ENCODE measurements at regions not wholly inside any gene's neighbourhood (a gene's known extent, or its start where the extent isn't known, plus 50 kb on each side); places are given as distances from the start of the nearest gene placed in this dataset.
"Not testable (repeated sequence)": the region's sequence is repeated elsewhere in the genome, so short reads cannot be mapped to it uniquely, and the experiment has no call there.

- TF ChIP-seq, protein P1, sequence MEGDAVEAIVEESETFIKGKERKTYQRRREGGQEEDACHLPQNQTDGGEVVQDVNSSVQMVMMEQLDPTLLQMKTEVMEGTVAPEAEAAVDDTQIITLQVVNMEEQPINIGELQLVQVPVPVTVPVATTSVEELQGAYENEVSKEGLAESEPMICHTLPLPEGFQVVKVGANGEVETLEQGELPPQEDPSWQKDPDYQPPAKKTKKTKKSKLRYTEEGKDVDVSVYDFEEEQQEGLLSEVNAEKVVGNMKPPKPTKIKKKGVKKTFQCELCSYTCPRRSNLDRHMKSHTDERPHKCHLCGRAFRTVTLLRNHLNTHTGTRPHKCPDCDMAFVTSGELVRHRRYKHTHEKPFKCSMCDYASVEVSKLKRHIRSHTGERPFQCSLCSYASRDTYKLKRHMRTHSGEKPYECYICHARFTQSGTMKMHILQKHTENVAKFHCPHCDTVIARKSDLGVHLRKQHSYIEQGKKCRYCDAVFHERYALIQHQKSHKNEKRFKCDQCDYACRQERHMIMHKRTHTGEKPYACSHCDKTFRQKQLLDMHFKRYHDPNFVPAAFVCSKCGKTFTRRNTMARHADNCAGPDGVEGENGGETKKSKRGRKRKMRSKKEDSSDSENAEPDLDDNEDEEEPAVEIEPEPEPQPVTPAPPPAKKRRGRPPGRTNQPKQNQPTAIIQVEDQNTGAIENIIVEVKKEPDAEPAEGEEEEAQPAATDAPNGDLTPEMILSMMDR (IDR thresholded peaks at IDR 0.05; ENCODE audit: unreplicated experiment): no peak
- Mint-ChIP-seq H3K4me1 (ENCODE audit: unreplicated experiment) (no peaks in the 10 kb centered on the region), H3K9me3 (ENCODE audit: unreplicated experiment) (no peaks in the 10 kb centered on the region), H3K27me3 (ENCODE audit: unreplicated experiment) (no peaks in the 10 kb centered on the region), H3K4me3 (ENCODE audit: unreplicated experiment) (no peak overlapping the region), H3K36me3 (ENCODE audit: low read depth, unreplicated experiment) (no peaks in the 10 kb centered on the region), H3K27ac (ENCODE audit: unreplicated experiment) (no peak overlapping the region)
- no peak for DNase-seq (ENCODE audit: low spot score)
Observed at GRCh38 chr7:94803821-94804220, 103.6 kb upstream of the PPP1R9A start.

DNA sequence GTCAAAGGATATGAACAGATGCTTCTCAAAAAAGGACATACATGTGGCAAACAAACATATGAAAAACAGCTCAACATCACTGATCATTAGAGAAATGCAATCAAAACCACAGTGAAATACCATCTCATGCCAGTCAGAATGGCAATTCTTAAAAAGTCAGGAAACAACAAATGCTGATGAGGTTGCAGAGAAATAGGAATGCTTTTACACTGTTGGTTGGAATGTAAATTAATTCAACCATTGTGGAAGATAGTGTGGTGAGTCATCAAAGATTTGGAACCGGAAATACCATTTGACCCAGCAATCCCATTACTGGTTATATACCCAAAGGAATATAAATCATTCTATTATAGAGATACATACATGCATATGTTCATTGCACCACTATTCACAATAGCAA is 98.7 kb upstream of the PPP1R9A start:
- DNase-seq (ENCODE audit: low spot score); H3K4me3 Mint-ChIP-seq (ENCODE audit: unreplicated experiment); H3K27me3 Mint-ChIP-seq (ENCODE audit: unreplicated experiment); H3K4me1 Mint-ChIP-seq (ENCODE audit: unreplicated experiment); H3K36me3 Mint-ChIP-seq (ENCODE audit: low read depth, unreplicated experiment); H3K9me3 Mint-ChIP-seq (ENCODE audit: unreplicated experiment); H3K27ac Mint-ChIP-seq (ENCODE audit: unreplicated experiment): not testable (repeated sequence)

DNA sequence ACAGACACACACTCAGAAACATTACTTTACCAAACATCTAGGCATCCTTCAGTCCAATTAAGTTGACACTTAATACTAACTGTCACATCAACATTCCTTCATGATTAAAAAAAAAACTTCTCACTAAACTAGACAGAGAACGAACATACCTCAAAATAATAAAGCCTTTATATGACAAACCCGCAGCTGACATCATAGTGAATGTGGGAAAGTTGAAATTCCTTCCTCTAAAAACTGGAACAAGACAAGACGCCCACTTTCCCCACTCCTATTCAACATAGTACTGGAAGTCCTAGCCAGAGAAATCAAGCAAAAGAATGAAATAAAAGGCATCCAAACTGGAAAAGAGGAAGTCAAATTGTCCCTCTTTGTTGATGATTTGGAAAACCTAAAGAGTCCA is 96.9 kb upstream of the PPP1R9A start:
- H3K4me3 Mint-ChIP-seq (ENCODE audit: unreplicated experiment): no peak overlapping the region
- no peaks in the 10 kb centered on the region for H3K4me1 Mint-ChIP-seq (ENCODE audit: unreplicated experiment)
- H3K27ac Mint-ChIP-seq (ENCODE audit: unreplicated experiment): no peak overlapping the region
- H3K9me3 Mint-ChIP-seq (ENCODE audit: unreplicated experiment): no peaks in the 10 kb centered on the region
- no peaks in the 10 kb centered on the region for H3K36me3 Mint-ChIP-seq (ENCODE audit: low read depth, unreplicated experiment)
- DNase-seq (ENCODE audit: low spot score): no peak
- H3K27me3 Mint-ChIP-seq (ENCODE audit: unreplicated experiment): no peaks in the 10 kb centered on the region
- TF ChIP-seq, protein P1 (IDR thresholded peaks at IDR 0.05; ENCODE audit: unreplicated experiment): no peak

GRCh38 chr7:94813917-94814316 is 93.5 kb upstream of the PPP1R9A start:
- no peak for DNase-seq (ENCODE audit: low spot score)
- no peaks in the 10 kb centered on the region for H3K9me3 Mint-ChIP-seq (ENCODE audit: unreplicated experiment)
- H3K4me3 Mint-ChIP-seq (ENCODE audit: unreplicated experiment): no peak overlapping the region
- no peaks in the 10 kb centered on the region for H3K36me3 Mint-ChIP-seq (ENCODE audit: low read depth, unreplicated experiment)
- no peaks in the 10 kb centered on the region for H3K4me1 Mint-ChIP-seq (ENCODE audit: unreplicated experiment)
- TF ChIP-seq, protein P1 (IDR thresholded peaks at IDR 0.05; ENCODE audit: unreplicated experiment): no peak
- no peak overlapping the region for H3K27ac Mint-ChIP-seq (ENCODE audit: unreplicated experiment)
- no peaks in the 10 kb centered on the region for H3K27me3 Mint-ChIP-seq (ENCODE audit: unreplicated experiment)

DNA sequence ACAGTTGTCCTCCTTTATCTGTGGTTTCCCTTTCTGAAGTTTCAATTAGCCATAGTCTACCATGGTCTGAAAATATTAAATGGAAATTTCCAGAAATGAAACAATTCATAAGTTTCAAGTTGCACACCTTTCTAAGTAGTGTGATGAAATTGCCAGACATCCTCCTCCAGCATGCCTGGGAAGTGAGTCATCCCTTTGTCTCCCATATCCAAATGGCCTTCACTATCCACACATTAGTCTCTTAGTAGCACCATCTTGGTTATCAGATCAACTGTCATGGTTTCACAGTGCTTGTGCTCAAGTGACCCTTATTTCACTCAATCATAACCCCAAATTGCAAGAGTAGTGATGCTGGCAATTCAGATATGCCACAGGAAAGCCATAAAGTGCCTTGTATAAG is 83.4 kb upstream of the PPP1R9A start:
- no peak overlapping the region for H3K4me3 Mint-ChIP-seq (ENCODE audit: unreplicated experiment)
- no peak overlapping the region for H3K27ac Mint-ChIP-seq (ENCODE audit: unreplicated experiment)
- H3K4me1 Mint-ChIP-seq (ENCODE audit: unreplicated experiment): no peaks in the 10 kb centered on the region
- peaks cover 1% of the 10 kb centered on the region for H3K27me3 Mint-ChIP-seq (ENCODE audit: unreplicated experiment)
- peaks cover 8% of the 10 kb centered on the region for H3K9me3 Mint-ChIP-seq (ENCODE audit: unreplicated experiment)
- TF ChIP-seq, protein P1 (IDR thresholded peaks at IDR 0.05; ENCODE audit: unreplicated experiment): no peak
- no peak for DNase-seq (ENCODE audit: low spot score)
- H3K36me3 Mint-ChIP-seq (ENCODE audit: low read depth, unreplicated experiment): no peaks in the 10 kb centered on the region

DNA sequence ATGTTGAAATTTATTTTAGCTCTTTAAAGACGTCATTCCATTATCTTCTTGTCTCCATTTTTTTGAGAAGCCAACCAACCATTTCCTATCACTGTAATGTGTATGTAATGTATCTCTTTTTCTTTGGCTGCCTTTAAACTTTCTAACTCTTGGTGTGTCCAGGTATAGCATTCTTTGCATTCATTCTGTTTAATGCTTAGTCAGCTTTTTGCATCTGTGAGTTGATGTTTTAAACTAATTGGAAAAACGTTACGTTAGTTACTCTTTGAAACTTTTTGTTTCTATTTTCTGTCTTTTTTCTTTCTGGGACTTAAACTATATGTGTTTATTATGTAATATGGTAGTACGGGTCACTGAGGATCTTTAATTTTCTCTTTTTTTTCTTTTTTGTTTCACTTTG is 77.4 kb upstream of the PPP1R9A start:
- TF ChIP-seq, protein P1 (IDR thresholded peaks at IDR 0.05; ENCODE audit: unreplicated experiment): no peak
- Mint-ChIP-seq H3K4me3 (ENCODE audit: unreplicated experiment) (no peak overlapping the region), H3K27ac (ENCODE audit: unreplicated experiment) (no peak overlapping the region), H3K4me1 (ENCODE audit: unreplicated experiment) (no peaks in the 10 kb centered on the region), H3K9me3 (ENCODE audit: unreplicated experiment) (no peaks in the 10 kb centered on the region), H3K36me3 (ENCODE audit: low read depth, unreplicated experiment) (no peaks in the 10 kb centered on the region), H3K27me3 (ENCODE audit: unreplicated experiment) (peaks cover 1% of the 10 kb centered on the region)
- no peak for DNase-seq (ENCODE audit: low spot score)
